Neuronal stem cell (in vitro differentiated cells): ENCODE measurements at regions not wholly inside any gene's neighbourhood (a gene's known extent, or its start where the extent isn't known, plus 50 kb on each side); places are given as distances from the start of the nearest gene placed in this dataset.
A peak's percentile ranks its signal among the peaks of the same experiment; 100 is the strongest.

ENCODE experiments used
- DNase-seq: peaks from one replicate; pipeline ENCODE4 v3.0.0-alpha.2; 2013; ENCODE audit warnings: low spot score
- H2AFZ ChIP-seq: one replicate; pipeline ENCODE4 v1.6.1; 2013; ENCODE audit warnings: mild to moderate bottlenecking, low read length, inconsistent platforms
- H2AK5ac ChIP-seq: 2 replicates; pipeline ENCODE4 v1.6.1; 2013; ENCODE audit warnings: low read depth, mild to moderate bottlenecking, inconsistent platforms, low read length, moderate library complexity, mixed read lengths
- H2BK120ac ChIP-seq: 2 replicates; pipeline ENCODE4 v1.6.1; 2013; ENCODE audit warnings: low read depth, mild to moderate bottlenecking, inconsistent platforms, low read length, moderate library complexity, mixed read lengths
- H2BK12ac ChIP-seq: one replicate; pipeline ENCODE4 v1.6.1; 2013; ENCODE audit warnings: low read length, inconsistent platforms
- H2BK15ac ChIP-seq: 2 replicates; pipeline ENCODE4 v1.6.1; 2013; ENCODE audit warnings: mild to moderate bottlenecking, low read length, inconsistent platforms, mixed read lengths
- H2BK5ac ChIP-seq: one replicate; pipeline ENCODE4 v1.6.1; 2013; ENCODE audit warnings: inconsistent platforms, mild to moderate bottlenecking, low read length, moderate library complexity
- H3K14ac ChIP-seq: one replicate; pipeline ENCODE4 v1.6.1; 2013; ENCODE audit warnings: low read length, inconsistent platforms
- H3K18ac ChIP-seq: 2 replicates; pipeline ENCODE4 v1.6.1; 2013; ENCODE audit warnings: low read length, inconsistent platforms
- H3K23ac ChIP-seq: 2 replicates; pipeline ENCODE4 v1.6.1; 2013; ENCODE audit warnings: low read depth, mild to moderate bottlenecking, mixed read lengths, low read length, inconsistent platforms; ENCODE audit not compliant: poor library complexity
- H3K27ac ChIP-seq: replicated peaks from 3 replicates; pipeline ENCODE4 v1.5.1; 2013; ENCODE audit warnings: low read length, inconsistent platforms
- H3K27me3 ChIP-seq, 3 experiments: 2 replicates each; pipeline ENCODE4 v1.6.1; 2013; ENCODE audit warnings: low read length in 3 of 3, mild to moderate bottlenecking in 2 of 3, inconsistent platforms in 1 of 3, low read depth in 1 of 3, mixed read lengths in 1 of 3, moderate library complexity in 1 of 3; ENCODE audit not compliant: control insufficient read depth in 3 of 3, insufficient read depth in 3 of 3
- H3K36me3 ChIP-seq, 2 donors: replicated peaks in 1 of 2; 2 replicates each; pipeline ENCODE4 v1.6.1; 2013; ENCODE audit warnings: low read length in 2 of 2; ENCODE audit not compliant: control insufficient read depth in 2 of 2, insufficient read depth in 2 of 2
- H3K4ac ChIP-seq: 2 replicates; pipeline ENCODE4 v1.6.1; 2013; ENCODE audit warnings: inconsistent platforms, mild to moderate bottlenecking, low read length, moderate library complexity
- H3K4me1 ChIP-seq, 2 donors: 1 replicate in 1 of 2; 2 replicates in 1 of 2; pipeline ENCODE4 v1.6.1; 2013; ENCODE audit warnings: low read length in 2 of 2, low read depth in 1 of 2; ENCODE audit not compliant: control insufficient read depth in 2 of 2, insufficient read depth in 1 of 2
- H3K4me2 ChIP-seq: one replicate; pipeline ENCODE4 v1.6.1; 2013; ENCODE audit warnings: mild to moderate bottlenecking, low read length, inconsistent platforms; ENCODE audit not compliant: insufficient read depth, poor library complexity, severe bottlenecking
- H3K4me3 ChIP-seq, 2 donors: 2 replicates each; pipeline ENCODE4 v1.5.1; 2013; ENCODE audit warnings: low read length in 2 of 2, mild to moderate bottlenecking in 2 of 2, inconsistent platforms in 1 of 2, moderate library complexity in 1 of 2
- H3K79me1 ChIP-seq: one replicate; pipeline ENCODE4 v1.6.1; 2013; ENCODE audit warnings: low read depth, mild to moderate bottlenecking, inconsistent platforms, low read length, moderate library complexity
- H3K9ac ChIP-seq: one replicate; pipeline ENCODE4 v1.6.1; 2013; ENCODE audit warnings: mild to moderate bottlenecking, low read depth, low read length, inconsistent platforms; ENCODE audit not compliant: poor library complexity
- H3K9me3 ChIP-seq, 2 donors: replicated peaks in 1 of 2; 2 replicates each; pipeline versions ENCODE3 to v1.6.1; 2013; ENCODE audit warnings: low read length in 2 of 2, mild to moderate bottlenecking in 2 of 2, inconsistent platforms in 1 of 2, low read depth in 1 of 2, mixed read lengths in 1 of 2, moderate library complexity in 1 of 2; ENCODE audit not compliant: control insufficient read depth in 2 of 2, insufficient read depth in 1 of 2
- H4K8ac ChIP-seq: one replicate; pipeline ENCODE4 v1.6.1; 2013; ENCODE audit warnings: low read depth, mild to moderate bottlenecking, inconsistent platforms, low read length, moderate library complexity
- H4K91ac ChIP-seq: one replicate; pipeline ENCODE4 v1.6.1; 2013; ENCODE audit warnings: low read length, low read depth, mild to moderate bottlenecking, inconsistent platforms; ENCODE audit not compliant: poor library complexity
- WGBS, 2 donors: extraction: QIAGEN DNeasy Blood & Tissue Kit; methylation state at CpG; one replicate each; pipeline ENCODE4 v1.1.7; 2013; ENCODE audit warnings: missing lambda C conversion rate in 2 of 2, mixed read lengths in 1 of 2; ENCODE audit not compliant: insufficient read length in 2 of 2, insufficient replicate concordance in 1 of 2; ENCODE audit errors: extremely low coverage in 2 of 2; 5-methylcytosine and 5-hydroxymethylcytosine counted together

DNA sequence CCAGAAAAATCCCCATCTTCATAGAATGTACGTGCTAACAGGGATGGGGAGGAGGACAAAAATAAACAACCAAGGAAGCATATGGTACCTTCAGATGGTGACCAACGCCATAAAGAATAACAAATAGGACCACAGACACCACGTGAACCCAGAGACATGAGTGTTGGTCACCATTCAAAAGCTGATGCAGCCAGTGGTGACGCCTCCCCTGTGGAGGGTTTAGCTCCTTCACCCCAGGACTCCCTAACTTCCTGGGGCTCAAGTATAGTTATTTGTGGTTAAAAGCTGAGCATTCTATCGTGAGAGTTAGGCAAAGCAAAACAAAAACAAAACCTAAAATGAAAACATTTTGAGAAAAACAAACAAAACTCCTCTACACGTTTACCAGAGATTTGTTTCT, 184.7 kb downstream of the SOX9 start:
- H2AFZ ChIP-seq = no peak overlapping the region
- no peak overlapping the region for H4K8ac ChIP-seq
- no peak overlapping the region for H4K91ac ChIP-seq
- H3K4me2 ChIP-seq = no peak overlapping the region
- H3K36me3 ChIP-seq = no peaks in the 10 kb centered on the region
- DNase-seq = no peak
- no peak overlapping the region for H3K27ac ChIP-seq
- no peak overlapping the region for H3K14ac ChIP-seq
- no peak overlapping the region for H2BK120ac ChIP-seq
- peaks cover 0 to 2% of the 10 kb centered on the region in 2 donors for H3K9me3 ChIP-seq
- no peak overlapping the region for H3K4ac ChIP-seq
- H3K4me1 ChIP-seq = no peaks in the 10 kb centered on the region
- H3K9ac ChIP-seq = no peak overlapping the region
- H3K18ac ChIP-seq = no peak overlapping the region
- no peak overlapping the region for H3K4me3 ChIP-seq
- no peak overlapping the region for H3K23ac ChIP-seq
- no peaks in the 10 kb centered on the region for H3K27me3 ChIP-seq
- WGBS, 2 donors = no CpG with 5 or more reads among the region's 6 CpGs
- H2AK5ac ChIP-seq = no peak overlapping the region
- H2BK12ac ChIP-seq = no peak overlapping the region
- no peak overlapping the region for H2BK15ac ChIP-seq
- H2BK5ac ChIP-seq = no peak overlapping the region
- H3K79me1 ChIP-seq = no peaks in the 10 kb centered on the region

DNA sequence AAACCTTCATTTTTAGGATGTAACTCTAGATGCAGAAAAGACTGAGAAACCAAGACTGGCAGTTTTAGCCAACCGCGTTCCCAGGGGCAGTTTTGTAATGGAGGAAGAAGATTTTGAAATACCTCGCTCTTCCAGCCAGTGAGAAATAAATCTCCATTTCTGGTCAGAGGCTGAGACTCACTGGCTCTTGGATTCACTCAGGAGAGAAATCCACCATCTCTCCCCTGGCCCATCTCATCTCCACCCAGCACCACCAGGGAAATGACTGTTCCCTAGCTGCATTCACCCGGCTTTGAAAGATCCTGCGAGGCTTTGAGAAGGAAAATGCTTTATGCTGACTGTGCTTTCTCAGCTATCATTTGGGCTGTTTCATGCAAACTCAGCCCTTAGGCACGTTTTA, 185.2 kb downstream of the SOX9 start:
- Histone ChIP-seq H3K9me3 (peaks cover 0 to 2% of the 10 kb centered on the region in 2 donors), H3K23ac (no peak overlapping the region), H3K27ac (no peak overlapping the region), H4K8ac (no peak overlapping the region), H2BK15ac (no peak overlapping the region), H2BK12ac (no peak overlapping the region), H3K4me3 (no peak overlapping the region), H2AFZ (no peak overlapping the region), H2BK5ac (no peak overlapping the region), H2BK120ac (no peak overlapping the region), H3K4me2 (no peak overlapping the region), H3K27me3 (no peaks in the 10 kb centered on the region), H3K18ac (peak overlapping the region; percentile 16), H3K9ac (no peak overlapping the region), H3K36me3 (no peaks in the 10 kb centered on the region), H3K14ac (no peak overlapping the region), H3K4ac (no peak overlapping the region), H4K91ac (no peak overlapping the region), H3K79me1 (no peaks in the 10 kb centered on the region), H2AK5ac (no peak overlapping the region), H3K4me1 (no peaks in the 10 kb centered on the region)
- no peak for DNase-seq
- WGBS, 2 donors = no CpG with 5 or more reads among the region's 6 CpGs

DNA sequence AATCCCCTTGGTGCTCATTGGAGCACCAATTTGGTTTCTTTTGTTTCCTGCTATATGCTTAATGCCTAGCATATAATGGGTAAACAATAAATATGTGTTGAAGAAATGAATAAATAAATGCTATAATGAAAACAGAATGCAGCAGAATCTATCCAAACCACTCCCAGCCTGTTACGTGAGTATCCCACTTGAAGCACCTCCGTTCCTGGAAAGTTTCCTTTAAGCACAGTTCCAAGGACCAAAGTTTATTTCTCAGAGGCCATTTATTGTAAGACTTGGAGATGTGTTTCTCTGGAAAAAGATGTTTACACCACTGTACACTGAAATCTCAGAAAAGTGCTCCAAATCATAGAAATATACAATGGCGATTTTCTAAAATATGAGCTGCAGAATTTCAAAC, 187.0 kb downstream of the SOX9 start:
- H3K79me1 ChIP-seq = no peaks in the 10 kb centered on the region
- peaks cover 0 to 2% of the 10 kb centered on the region in 2 donors for H3K9me3 ChIP-seq
- H2BK5ac ChIP-seq = no peak overlapping the region
- no peak overlapping the region for H2BK120ac ChIP-seq
- no peak for DNase-seq
- no peak overlapping the region for H3K27ac ChIP-seq
- no peak overlapping the region for H3K4me2 ChIP-seq
- H4K91ac ChIP-seq = no peak overlapping the region
- no peak overlapping the region for H2AFZ ChIP-seq
- H3K23ac ChIP-seq = no peak overlapping the region
- no peak overlapping the region for H2BK15ac ChIP-seq
- H3K4ac ChIP-seq = no peak overlapping the region
- H2BK12ac ChIP-seq = no peak overlapping the region
- no peak overlapping the region for H2AK5ac ChIP-seq
- H3K27me3 ChIP-seq = no peaks in the 10 kb centered on the region
- H3K4me3 ChIP-seq = no peak overlapping the region
- H3K36me3 ChIP-seq = no peaks in the 10 kb centered on the region
- WGBS, 2 donors = no CpG with 5 or more reads among the region's 3 CpGs
- H3K9ac ChIP-seq = no peak overlapping the region
- H3K18ac ChIP-seq = no peak overlapping the region
- H4K8ac ChIP-seq = no peak overlapping the region
- H3K4me1 ChIP-seq = no peaks in the 10 kb centered on the region
- no peak overlapping the region for H3K14ac ChIP-seq

DNA sequence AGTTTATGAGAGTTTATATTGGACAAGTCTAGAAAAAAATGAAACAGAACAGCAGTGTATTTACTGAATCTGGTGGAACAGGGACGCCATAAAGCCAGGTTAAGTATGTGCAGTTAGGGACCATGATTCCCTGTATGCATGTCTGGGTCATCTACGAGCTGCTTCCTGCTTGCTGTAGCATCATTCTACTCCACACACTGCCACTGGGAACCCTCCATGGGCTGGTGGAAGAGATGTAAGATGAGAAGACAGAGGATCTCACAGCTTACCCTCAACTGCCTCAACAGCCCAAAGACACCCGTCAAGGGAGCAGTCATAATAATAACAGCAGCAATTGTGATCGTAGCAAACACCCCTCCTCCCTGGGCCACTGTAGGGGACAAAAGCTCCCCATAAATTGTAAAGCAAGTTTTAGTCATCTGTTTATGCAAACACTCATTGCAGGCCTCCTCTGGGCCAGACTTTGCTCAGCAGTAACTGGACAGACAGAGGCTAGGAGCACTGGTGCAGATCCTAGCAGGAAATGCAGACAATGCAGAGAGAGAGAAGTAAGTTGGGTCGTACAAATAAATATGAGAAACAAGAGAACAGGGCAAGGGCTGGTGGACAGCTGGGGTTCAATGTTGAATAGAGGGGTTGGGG, 188.0 kb downstream of the SOX9 start:
- H3K4ac ChIP-seq = no peak overlapping the region
- no peak for DNase-seq
- no peaks in the 10 kb centered on the region for H3K27me3 ChIP-seq
- no peaks in the 10 kb centered on the region for H3K4me1 ChIP-seq
- no peak overlapping the region for H3K14ac ChIP-seq
- H4K8ac ChIP-seq = no peak overlapping the region
- no peak overlapping the region for H2BK120ac ChIP-seq
- H3K9ac ChIP-seq = no peak overlapping the region
- no peak overlapping the region for H3K27ac ChIP-seq
- H3K23ac ChIP-seq = no peak overlapping the region
- H3K79me1 ChIP-seq = no peaks in the 10 kb centered on the region
- H3K36me3 ChIP-seq = no peaks in the 10 kb centered on the region
- peak overlapping the region; percentile 15 for H3K18ac ChIP-seq
- no CpG with 5 or more reads among the region's 5 CpGs for WGBS, 2 donors
- peaks cover 0 to 2% of the 10 kb centered on the region in 2 donors for H3K9me3 ChIP-seq
- H2AK5ac ChIP-seq = no peak overlapping the region
- H2AFZ ChIP-seq = no peak overlapping the region
- H3K4me2 ChIP-seq = no peak overlapping the region
- H3K4me3 ChIP-seq = no peak overlapping the region
- no peak overlapping the region for H4K91ac ChIP-seq
- H2BK12ac ChIP-seq = no peak overlapping the region
- H2BK5ac ChIP-seq = no peak overlapping the region
- no peak overlapping the region for H2BK15ac ChIP-seq
